HUDEP-2 (cell line): ENCODE measurements at regions not wholly inside any gene's neighbourhood (a gene's known extent, or its start where the extent isn't known, plus 50 kb on each side); places are given as distances from the start of the nearest gene placed in this dataset.
"Not testable (repeated sequence)": the region's sequence is repeated elsewhere in the genome, so short reads cannot be mapped to it uniquely, and the experiment has no call there.

Experiments used
- DNase-seq, 76 experiments: peaks; one replicate each; lab custom pipeline; 2025; ENCODE audit not compliant: unreplicated experiment in 76 of 76; lab: John Stamatoyannopoulos, UW

- DNase-seq: no peak
These were observed 59.2 kb upstream of the ADGRB3 start for GRCh38 chr6:68575765-68576439.

GRCh38 chr6:68572975-68573374 lies 62.1 kb upstream of the ADGRB3 start:
- no peak for DNase-seq

GRCh38 chr6:68572525-68572924 lies 62.6 kb upstream of the ADGRB3 start:
- peak in 13 of 76 experiments; percentile 1 to 59 (median 16) for DNase-seq

GRCh38 chr6:68559716-68560115 lies 75.4 kb upstream of the ADGRB3 start:
- no peak for DNase-seq

DNA sequence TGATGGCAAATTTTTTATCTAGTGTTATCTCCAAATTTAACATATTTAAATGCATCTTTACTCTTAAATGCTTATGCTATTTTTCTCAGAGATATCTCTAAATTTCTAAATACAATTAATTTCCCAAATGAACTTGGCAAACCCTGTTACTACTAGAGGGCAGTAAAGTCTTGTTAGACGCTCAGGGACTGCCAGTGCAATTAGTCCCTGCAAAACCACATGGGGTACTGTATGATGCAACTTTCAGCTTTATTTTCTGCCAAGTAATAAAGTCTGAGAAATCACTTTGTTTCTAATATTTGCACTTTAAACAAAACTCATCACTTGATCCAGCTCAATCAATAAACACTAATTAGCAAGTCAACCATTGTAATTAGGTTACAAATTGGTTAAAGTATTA lies 76.0 kb upstream of the ADGRB3 start:
- DNase-seq: no peak

- no peak for DNase-seq
These were observed 88.5 kb upstream of the ADGRB3 start for GRCh38 chr6:68546620-68547019.

GRCh38 chr6:68544450-68544849 lies 90.6 kb upstream of the ADGRB3 start:
- DNase-seq: no peak

DNA sequence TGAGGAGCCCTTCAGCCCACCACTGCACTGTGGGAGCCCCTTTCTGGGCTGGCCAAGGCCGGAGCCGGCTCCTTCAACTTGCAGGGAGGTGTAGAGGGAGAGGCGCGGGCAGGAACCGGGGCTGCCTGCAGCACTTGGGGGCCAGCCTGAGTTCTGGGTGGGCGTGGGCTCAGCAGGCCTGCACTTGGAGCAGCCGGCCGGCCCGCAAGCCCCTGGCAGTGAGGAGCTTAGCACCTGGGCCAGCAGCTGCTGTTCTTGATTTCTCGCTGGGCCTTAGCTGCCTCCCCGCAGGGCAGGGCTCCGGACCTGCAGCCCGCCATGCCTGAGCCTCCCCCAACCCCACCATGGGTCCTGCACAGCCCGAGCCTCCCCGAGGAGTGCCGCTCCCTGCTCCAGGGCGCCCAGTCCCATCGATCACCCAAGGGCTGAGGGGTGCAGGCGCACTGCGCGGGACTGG lies 101.7 kb upstream of the ADGRB3 start:
- DNase-seq: no peak

GRCh38 chr6:68527691-68528090 lies 107.4 kb upstream of the ADGRB3 start:
- no peak for DNase-seq

DNA sequence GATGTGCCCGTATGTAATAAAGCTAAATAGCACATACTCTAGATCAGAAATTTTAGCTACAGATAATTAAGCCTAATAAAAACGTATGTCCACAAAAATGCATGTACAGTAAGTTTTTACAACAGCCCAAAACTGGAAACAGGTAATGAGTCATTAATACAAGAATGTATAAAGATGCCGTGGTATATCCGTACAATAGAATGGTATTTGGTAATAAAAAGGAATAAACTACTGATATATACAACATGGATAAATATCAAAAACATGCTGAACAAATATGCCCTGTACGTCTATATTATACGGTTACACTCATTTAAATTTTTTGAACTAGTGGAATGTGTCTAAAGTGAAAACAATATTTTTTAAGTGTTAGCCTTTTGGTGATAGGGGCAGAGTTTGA lies 128.2 kb upstream of the ADGRB3 start:
- DNase-seq: no peak

DNA sequence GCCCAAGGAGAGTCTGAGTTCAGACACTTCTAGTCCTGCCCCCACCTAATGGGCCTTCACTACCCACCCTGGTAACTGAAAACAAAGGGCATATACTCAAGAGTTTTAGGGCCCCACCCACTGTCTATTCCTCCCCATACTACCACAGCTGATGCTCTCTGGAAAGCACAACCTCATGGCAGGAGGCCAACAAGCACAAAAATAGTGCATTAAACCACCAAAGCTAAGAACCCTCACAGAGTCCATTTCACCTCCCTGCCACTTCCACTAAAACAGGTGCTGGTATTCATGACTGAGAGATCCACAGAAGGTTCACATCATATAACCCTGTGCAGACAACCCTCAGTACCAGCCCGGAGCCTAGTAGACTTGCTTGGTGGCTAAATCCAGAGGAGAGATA lies 132.1 kb upstream of the ADGRB3 start:
- no peak for DNase-seq

GRCh38 chr6:68497927-68498326 lies 137.2 kb upstream of the ADGRB3 start:
- no peak for DNase-seq

- not testable (repeated sequence) for DNase-seq
These were observed 140.2 kb upstream of the ADGRB3 start for GRCh38 chr6:68494880-68495279.

DNA sequence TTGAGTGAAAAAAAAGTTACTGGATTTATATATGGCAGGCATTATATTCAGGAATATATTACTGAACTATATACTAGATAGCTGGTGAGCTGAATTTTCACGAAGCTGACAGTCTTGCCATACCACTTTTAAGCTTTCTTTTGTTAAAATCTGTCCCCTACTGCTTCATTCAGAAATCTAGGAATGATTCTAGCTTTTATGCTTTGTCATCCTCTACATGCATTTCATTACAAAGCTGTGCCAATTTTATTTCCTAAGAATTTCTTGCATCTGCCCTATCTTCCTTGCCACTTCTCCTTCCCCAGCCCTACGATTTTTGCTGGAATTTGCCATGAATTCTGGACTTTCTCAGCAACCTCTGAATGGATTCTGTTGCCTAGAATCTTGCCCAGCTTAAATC lies 158.5 kb upstream of the ADGRB3 start:
- no peak for DNase-seq

DNA sequence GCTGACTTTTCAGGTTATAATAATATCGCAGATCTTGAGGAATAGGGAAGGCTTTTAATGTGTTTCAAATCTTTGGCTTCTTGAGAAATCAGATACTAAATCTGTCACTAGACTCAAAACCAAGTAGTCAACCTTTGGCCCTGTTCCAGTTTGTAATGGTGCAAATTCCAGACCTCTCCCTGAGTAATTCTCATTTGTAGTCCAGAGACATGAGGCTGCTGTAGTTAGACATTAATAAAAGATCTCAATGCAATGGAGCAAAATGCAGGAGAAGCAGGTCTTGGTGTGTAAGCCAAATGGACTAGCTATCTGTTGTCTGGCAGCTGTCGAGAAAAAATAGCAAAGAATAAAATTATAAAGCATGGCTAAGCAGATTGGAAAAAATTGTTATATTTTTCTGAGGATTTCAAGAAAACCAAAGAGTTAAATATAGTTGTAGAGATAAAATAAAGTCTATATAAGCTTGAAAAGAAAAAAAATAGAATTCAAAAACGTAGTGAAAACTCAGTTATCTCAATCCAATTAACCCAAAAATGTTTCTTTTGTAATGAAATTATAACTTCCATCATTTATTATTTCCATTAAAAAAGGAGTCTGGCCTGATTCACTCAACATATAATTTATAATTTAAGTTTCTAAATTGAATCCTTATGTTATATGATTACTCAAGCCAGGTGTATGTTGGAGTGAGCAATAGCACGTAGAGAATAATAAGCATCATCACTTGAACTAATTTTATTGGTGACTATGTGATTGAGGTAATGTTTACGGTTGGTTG lies 161.5 kb upstream of the ADGRB3 start:
- DNase-seq: no peak

- DNase-seq: peak in 4 of 76 experiments; percentile 2 to 36 (median 19)
These were observed 166.7 kb upstream of the ADGRB3 start for GRCh38 chr6:68468244-68468884.

DNA sequence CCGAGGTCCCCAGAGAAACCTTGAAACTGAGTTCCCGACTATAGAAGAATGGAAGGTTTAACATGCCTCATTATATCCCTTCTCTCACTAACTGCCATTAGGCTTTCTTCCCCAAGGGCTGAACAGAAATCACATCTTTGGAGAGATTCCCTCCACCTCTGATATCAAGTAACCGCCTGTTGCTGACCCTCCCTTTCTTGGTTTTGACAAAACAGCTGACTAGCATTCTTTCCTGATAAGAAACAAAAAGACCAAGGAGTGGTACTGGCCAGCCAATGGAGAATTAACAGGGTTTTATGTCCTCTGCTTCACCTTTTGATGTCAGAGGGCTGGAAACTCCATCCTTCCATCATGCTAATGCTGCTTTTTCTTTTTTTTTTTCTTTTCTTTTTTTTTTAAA lies 176.6 kb upstream of the ADGRB3 start:
- no peak for DNase-seq

DNA sequence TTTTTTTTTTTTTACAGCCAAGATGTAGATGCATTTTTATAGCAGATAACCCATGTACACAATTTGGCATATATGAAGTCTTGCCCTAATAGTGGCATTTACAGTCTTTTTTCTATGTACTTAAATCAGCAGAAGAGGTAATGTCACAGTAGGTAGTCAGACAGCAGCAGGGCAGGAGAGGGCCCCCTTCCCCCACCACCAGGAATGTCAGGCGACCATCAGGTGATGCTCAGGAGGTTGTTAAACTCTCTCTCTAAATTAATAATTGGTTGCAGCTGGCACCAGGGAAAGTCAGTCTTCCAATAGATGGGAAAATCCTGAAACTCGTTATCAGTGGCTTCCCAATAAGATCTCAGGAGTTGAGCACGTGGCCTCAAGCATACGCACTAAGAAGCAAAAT lies 188.0 kb upstream of the ADGRB3 start:
- DNase-seq: no peak

DNA sequence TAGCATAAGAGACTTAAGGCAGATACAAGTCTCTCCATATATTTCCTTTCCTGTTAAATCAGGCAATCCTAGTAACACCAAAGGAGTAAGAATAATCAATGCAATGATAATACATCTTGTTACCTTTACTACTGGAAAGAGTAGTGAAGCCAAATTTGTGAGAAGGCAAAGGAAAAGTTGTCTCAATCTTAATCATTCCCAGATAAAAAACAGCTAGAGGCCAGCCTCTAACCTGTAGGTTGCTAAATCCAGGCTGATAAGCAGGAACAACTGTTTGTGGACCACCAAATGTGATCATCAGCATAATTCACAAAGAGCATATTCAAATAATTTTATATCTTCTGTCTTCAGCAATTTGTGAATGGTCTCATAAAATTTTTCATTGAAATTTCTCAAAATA lies 189.2 kb upstream of the ADGRB3 start:
- DNase-seq: no peak

GRCh38 chr6:68443704-68444103 lies 191.4 kb upstream of the ADGRB3 start:
- no peak for DNase-seq

GRCh38 chr6:68427630-68428029 lies 207.5 kb upstream of the ADGRB3 start:
- no peak for DNase-seq

DNA sequence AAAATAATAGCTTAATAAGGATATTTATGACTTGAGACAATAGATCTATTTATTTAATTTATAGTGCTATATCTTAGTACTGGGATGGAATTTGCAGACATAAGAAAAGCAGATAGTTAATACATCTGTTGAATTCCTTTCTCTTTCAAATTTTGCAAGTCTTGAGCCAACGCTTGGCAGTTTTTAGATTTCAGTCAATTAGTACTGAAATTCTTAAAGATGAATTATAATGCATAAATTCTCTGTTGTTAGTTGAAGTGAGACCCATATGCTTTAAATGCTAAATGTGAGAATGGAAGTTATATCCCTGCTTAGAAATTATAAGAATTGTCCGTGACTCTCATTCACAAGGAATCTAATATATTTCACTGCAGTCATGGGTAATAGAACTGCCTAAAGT lies 225.1 kb upstream of the ADGRB3 start:
- no peak for DNase-seq
